Stomach (tissue), 8 donors: ENCODE measurements at regions not wholly inside any gene's neighbourhood (a gene's known extent, or its start where the extent isn't known, plus 50 kb on each side); places are given as distances from the start of the nearest gene placed in this dataset.

Source experiments
- DNase-seq, 2 donors: peaks; one replicate each; pipeline versions ENCODE4 v3.0.0 to v3.0.0-alpha.2; 2013 to 2019
- H3K27ac ChIP-seq, 5 donors: fragments of 200-600 bp in 4 of 5; sonication (generic) in 4 of 5; one replicate each; pipeline ENCODE4 v1.5.1; 2013 to 2019; ENCODE audit warnings: mild to moderate bottlenecking in 1 of 5, moderate library complexity in 1 of 5
- H3K27me3 ChIP-seq, 3 donors: fragments of 200-600 bp; sonication (generic); one replicate each; pipeline ENCODE4 v1.5.1; 2017 to 2019; ENCODE audit warnings: mixed run types in 1 of 3
- H3K36me3 ChIP-seq, 4 donors: fragments of 200-600 bp; sonication (generic); 1 replicate in 3 of 4; 2 replicates in 1 of 4; pipeline ENCODE4 v1.5.1; 2016 to 2019
- H3K4me1 ChIP-seq, 4 donors: fragments of 200-600 bp; sonication (generic); one replicate each; pipeline ENCODE4 v1.5.1; 2016 to 2019
- H3K4me3 ChIP-seq, 4 donors: fragments of 200-600 bp; sonication (generic) in 3 of 4; one replicate each; pipeline ENCODE4 v1.5.1; 2016 to 2019; ENCODE audit warnings: mild to moderate bottlenecking in 1 of 4
- H3K9me3 ChIP-seq, 4 donors: fragments of 200-600 bp; sonication (generic); one replicate each; pipeline ENCODE4 v1.5.1; 2016 to 2019
- CTCF ChIP-seq, 7 experiments: fragments of 450-650 bp in 4 of 7; fragments of 200-600 bp in 3 of 7; sonication (generic) in 3 of 7; IDR thresholded peaks; one replicate each; pipeline ENCODE4 v1.5.1; 2016 to 2019; ENCODE audit warnings: antibody characterized with exemption in 7 of 7, control low read depth in 2 of 7, mild to moderate bottlenecking in 1 of 7
- EP300 ChIP-seq: sonication (generic); formaldehyde crosslinking; IDR thresholded peaks from one replicate; pipeline ENCODE4 v1.6.1; 2017; ENCODE audit warnings: antibody characterized with exemption
- POLR2A ChIP-seq, 4 donors: fragments of 450-650 bp; IDR thresholded peaks; one replicate each; pipeline ENCODE4 v1.6.1; 2016; ENCODE audit warnings: antibody characterized with exemption in 4 of 4, control low read depth in 2 of 4, mild to moderate bottlenecking in 1 of 4, moderate library complexity in 1 of 4
- POLR2AphosphoS5 ChIP-seq, 3 donors: sonication (generic); formaldehyde crosslinking; IDR thresholded peaks; one replicate each; pipeline ENCODE4 v1.6.1; 2016; ENCODE audit warnings: antibody characterized with exemption in 3 of 3
- WGBS, 5 donors: extraction: QIAGEN DNeasy Blood & Tissue Kit in 3 of 5; methylation state at CpG; one replicate each; pipeline versions ENCODE4 v1.1.5 to v1.1.7; 2013 to 2018; 5-methylcytosine and 5-hydroxymethylcytosine counted together
- intact Hi-C: fragments of 100-400 bp; cut with DNase I; formaldehyde crosslinking; loops from one replicate; pipeline ENCODE4 v1.15.1; 2023; ENCODE audit warnings: low total_unique reads
- donor health status: healthy with polysubstance abuse.
- donor health status: Bipolar disorder and iron deficiency.
- donor health status: healthy.

DNA sequence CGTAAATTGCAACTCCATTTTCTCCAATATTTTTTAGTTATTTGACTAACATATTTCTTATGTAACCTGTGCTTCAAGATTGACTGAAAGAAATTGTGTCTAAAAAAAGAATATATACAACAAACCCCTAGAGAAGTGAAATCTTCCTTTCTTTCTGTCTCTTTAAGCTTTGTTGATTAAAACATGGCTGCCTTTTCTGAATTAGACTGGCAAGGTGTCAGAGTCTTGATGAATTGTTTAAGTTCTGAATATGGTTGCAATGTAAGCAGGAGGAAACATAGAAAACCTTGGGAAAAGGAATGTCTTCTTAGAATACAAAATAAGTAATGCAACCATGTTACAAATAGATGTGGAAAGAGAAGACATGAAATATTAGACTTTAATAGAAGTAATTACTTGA is 209.8 kb upstream of the CTNND2 start:
- H3K4me1 ChIP-seq = no peaks in the 10 kb centered on the region
- 91 to 95% (median 94%) methylated on average over 1 of the region's 1 CpG for WGBS, 5 donors
- no peaks in the 10 kb centered on the region for H3K9me3 ChIP-seq
- intact Hi-C loops = no loop called here
- TF ChIP-seq EP300 = no peak
- TF ChIP-seq POLR2AphosphoS5 (IDR thresholded peaks at IDR 0.05) = no peak
- TF ChIP-seq CTCF (IDR thresholded peaks at IDR 0.05) = no peak
- DNase-seq = no peak
- H3K27ac ChIP-seq = no peak overlapping the region
- no peak overlapping the region for H3K4me3 ChIP-seq
- no peaks in the 10 kb centered on the region for H3K27me3 ChIP-seq
- H3K36me3 ChIP-seq = no peaks in the 10 kb centered on the region

- Histone ChIP-seq H3K27me3 (no peaks in the 10 kb centered on the region), H3K9me3 (no peaks in the 10 kb centered on the region), H3K27ac (no peak overlapping the region), H3K4me1 (no peaks in the 10 kb centered on the region), H3K4me3 (no peak overlapping the region), H3K36me3 (no peaks in the 10 kb centered on the region)
- no peak for DNase-seq
- intact Hi-C loops = no loop called here
- no peak for TF ChIP-seq EP300
- WGBS, 5 donors = 56 to 73% (median 64%) methylated on average over 3 of the region's 3 CpGs
Measured at GRCh38 chr5:12113062-12113461, 208.8 kb upstream of the CTNND2 start.

DNA sequence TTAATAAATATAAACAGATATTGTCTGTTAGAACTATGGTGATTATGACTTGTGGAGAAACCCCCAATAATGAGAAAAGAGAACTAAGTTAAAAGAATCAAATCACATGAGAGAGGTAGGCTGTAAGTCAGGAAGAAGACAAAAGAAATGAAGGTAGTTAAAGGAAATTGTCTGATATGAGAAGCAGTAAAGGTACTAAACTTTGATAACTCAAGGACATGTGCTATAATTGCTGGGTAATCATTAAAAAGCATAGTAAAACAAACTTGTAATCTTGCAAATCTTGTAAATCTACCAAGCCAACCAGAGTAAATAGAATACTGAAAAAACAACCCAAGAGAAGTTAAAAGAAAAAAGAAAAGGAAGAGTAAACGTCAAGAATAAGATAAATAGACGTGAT is 207.0 kb upstream of the CTNND2 start:
- no peak for TF ChIP-seq EP300
- no peak for TF ChIP-seq POLR2A (IDR thresholded peaks at IDR 0.05)
- no peak for TF ChIP-seq POLR2AphosphoS5 (IDR thresholded peaks at IDR 0.05)
- TF ChIP-seq CTCF (IDR thresholded peaks at IDR 0.05) = no peak
- whole genome bisulfite sequencing, 5 donors = 37 to 60% (median 41%) methylated on average over 2 of the region's 2 CpGs

GRCh38 chr5:12110629-12111028 is 206.4 kb upstream of the CTNND2 start:
- no peaks in the 10 kb centered on the region for H3K4me1 ChIP-seq
- no peak overlapping the region for H3K4me3 ChIP-seq
- intact Hi-C loops = no loop called here
- H3K36me3 ChIP-seq = no peaks in the 10 kb centered on the region
- H3K27me3 ChIP-seq = no peaks in the 10 kb centered on the region
- no peaks in the 10 kb centered on the region for H3K9me3 ChIP-seq
- no peak for DNase-seq
- 46 to 66% (median 57%) methylated on average over 3 of the region's 3 CpGs for WGBS, 5 donors
- TF ChIP-seq CTCF (IDR thresholded peaks at IDR 0.05) (no peak), POLR2A (IDR thresholded peaks at IDR 0.05) (no peak), EP300 (no peak), POLR2AphosphoS5 (IDR thresholded peaks at IDR 0.05) (no peak)
- H3K27ac ChIP-seq = no peak overlapping the region

More for the DNA sequence above, 207.0 kb upstream of the CTNND2 start:
- Histone ChIP-seq H3K36me3 (no peaks in the 10 kb centered on the region), H3K27me3 (no peaks in the 10 kb centered on the region), H3K27ac (no peak overlapping the region), H3K9me3 (no peaks in the 10 kb centered on the region), H3K4me1 (no peaks in the 10 kb centered on the region), H3K4me3 (no peak overlapping the region)
- intact Hi-C loops = no loop called here
- DNase-seq = no peak

DNA sequence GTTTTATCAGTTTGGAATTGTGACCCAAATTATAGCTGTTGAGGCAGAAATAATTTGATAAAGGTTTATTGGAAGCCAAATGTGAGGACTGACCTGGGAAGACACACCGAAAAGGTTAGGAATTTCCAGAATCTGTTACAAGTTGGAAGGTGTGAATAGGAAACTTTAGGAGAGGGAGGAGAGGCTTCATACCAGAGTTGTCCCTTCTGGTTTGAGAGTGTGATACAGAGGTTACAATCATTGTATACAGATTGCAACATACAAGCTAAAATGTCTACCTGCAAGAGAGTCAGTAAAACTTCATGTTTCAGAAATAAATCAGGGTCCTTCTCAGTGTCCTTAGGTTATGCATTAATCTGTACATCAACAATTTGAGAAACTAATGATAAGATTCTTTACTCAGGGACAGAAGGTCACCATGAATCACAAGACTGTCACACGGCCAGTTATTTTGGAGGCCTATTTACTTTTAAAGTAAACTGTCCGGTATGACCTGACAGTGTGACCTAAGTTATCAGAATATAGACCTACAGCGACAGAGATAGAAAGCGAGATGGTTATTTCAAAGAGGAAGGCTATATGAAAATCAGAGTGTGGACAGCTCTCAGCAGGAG is 204.9 kb upstream of the CTNND2 start:
- no peak overlapping the region for H3K4me3 ChIP-seq
- intact Hi-C loops = no loop called here
- H3K36me3 ChIP-seq = no peaks in the 10 kb centered on the region
- TF ChIP-seq POLR2AphosphoS5 (IDR thresholded peaks at IDR 0.05) (no peak), EP300 (no peak), POLR2A (IDR thresholded peaks at IDR 0.05) (no peak), CTCF (IDR thresholded peaks at IDR 0.05) (no peak)
- H3K27me3 ChIP-seq = no peaks in the 10 kb centered on the region
- H3K27ac ChIP-seq = no peak overlapping the region
- H3K9me3 ChIP-seq = no peaks in the 10 kb centered on the region
- no peak for DNase-seq
- no peaks in the 10 kb centered on the region for H3K4me1 ChIP-seq
- 32 to 47% (median 40%) methylated on average over 5 of the region's 5 CpGs for WGBS, 5 donors
